H1 (cell line): ENCODE measurements at regions not wholly inside any gene's neighbourhood (a gene's known extent, or its start where the extent isn't known, plus 50 kb on each side); places are given as distances from the start of the nearest gene placed in this dataset.

Experiments used
- CTCF ChIA-PET: fragments of 300-600 bp; sonication (Branson Sonifier 250); formaldehyde crosslinking; loops from one replicate; lab custom pipeline; 2021; ENCODE audit not compliant: partially characterized antibody; lab: Charles Lee
- POLR2A ChIA-PET: fragments of 300-600 bp; sonication (Branson Sonifier 250); formaldehyde crosslinking; loops from one replicate; lab custom pipeline; 2021; ENCODE audit warnings: inconsistent platforms; ENCODE audit not compliant: partially characterized antibody; lab: Charles Lee
- DNase-seq, 2 experiments: peaks; one replicate each; pipeline versions ENCODE4 v3.0.0 to v3.0.0-alpha.2; 2010 to 2022; ENCODE audit warnings: low spot score in 2 of 2, low read depth in 1 of 2, mixed read lengths in 1 of 2
- FAIRE-seq: peaks from 2 replicates; lab custom pipeline; 2011; peaks lifted over from hg19 to GRCh38; lab: Jason Lieb, UNC
- H2AFZ ChIP-seq: 2 replicates; pipeline ENCODE4 v1.8.1; 2012; ENCODE audit warnings: low read length, inconsistent platforms
- H2AK5ac ChIP-seq: 2 replicates; pipeline ENCODE4 v1.6.1; 2013; ENCODE audit warnings: low read depth, low read length
- H2BK120ac ChIP-seq: replicated peaks from 2 replicates; pipeline ENCODE3; 2013; ENCODE audit warnings: low read depth, low read length, inconsistent platforms
- H2BK12ac ChIP-seq: 2 replicates; pipeline ENCODE4 v1.6.1; 2013; ENCODE audit warnings: low read depth, low read length
- H2BK15ac ChIP-seq: 2 replicates; pipeline ENCODE4 v1.6.1; 2013; ENCODE audit warnings: low read length
- H2BK20ac ChIP-seq: 2 replicates; pipeline ENCODE4 v1.6.1; 2013; ENCODE audit warnings: low read length
- H2BK5ac ChIP-seq: 2 replicates; pipeline ENCODE4 v1.6.1; 2013; ENCODE audit warnings: low read depth, low read length
- H3K14ac ChIP-seq: 2 replicates; pipeline ENCODE4 v1.6.1; 2013; ENCODE audit warnings: inconsistent platforms; ENCODE audit not compliant: insufficient read length
- H3K18ac ChIP-seq: 2 replicates; pipeline ENCODE4 v1.6.1; 2013; ENCODE audit warnings: low read length; ENCODE audit errors: extremely low read depth
- H3K23ac ChIP-seq: 2 replicates; pipeline ENCODE4 v1.6.1; 2013; ENCODE audit warnings: inconsistent platforms; ENCODE audit not compliant: insufficient read length
- H3K23me2 ChIP-seq: 2 replicates; pipeline ENCODE4 v1.6.1; 2013; ENCODE audit warnings: low read depth, low read length
- H3K27ac ChIP-seq: 2 replicates; pipeline ENCODE4 v1.6.1; 2011; ENCODE audit warnings: low read depth, low read length, inconsistent platforms
- H3K27me3 ChIP-seq, 4 experiments: replicated peaks in 1 of 4; 1 replicate in 1 of 4; 2 replicates in 3 of 4; pipeline versions ENCODE4 v1.6.1 to v1.8.1; 2011 to 2013; ENCODE audit warnings: low read length in 3 of 4, mild to moderate bottlenecking in 3 of 4, inconsistent platforms in 2 of 4, mixed read lengths in 2 of 4, moderate library complexity in 1 of 4; ENCODE audit not compliant: control insufficient read depth in 3 of 4, insufficient read depth in 3 of 4; ENCODE audit errors: extremely low read depth in 1 of 4
- H3K36me3 ChIP-seq, 4 experiments: 2 replicates each; pipeline versions ENCODE4 v1.6.1 to v1.8.1; 2011 to 2013; ENCODE audit warnings: mild to moderate bottlenecking in 4 of 4, low read length in 3 of 4, moderate library complexity in 2 of 4, control low read depth in 1 of 4, inconsistent platforms in 1 of 4; ENCODE audit not compliant: insufficient read depth in 4 of 4, control insufficient read depth in 2 of 4
- H3K4ac ChIP-seq: replicated peaks from 2 replicates; pipeline ENCODE3; 2013; ENCODE audit warnings: low read length, low read depth, mixed read lengths, inconsistent platforms; ENCODE audit not compliant: insufficient read length
- H3K4me1 ChIP-seq, 4 experiments: replicated peaks in 1 of 4; 1 replicate in 1 of 4; 2 replicates in 3 of 4; pipeline versions ENCODE4 v1.6.1 to v1.8.1; 2011 to 2013; ENCODE audit warnings: low read length in 3 of 4, inconsistent platforms in 2 of 4, mixed read lengths in 1 of 4; ENCODE audit not compliant: insufficient read depth in 4 of 4, control insufficient read depth in 3 of 4
- H3K4me2 ChIP-seq, 2 experiments: 2 replicates each; pipeline versions ENCODE4 v1.6.1 to v1.8.1; 2011 to 2013; ENCODE audit warnings: low read depth in 2 of 2, low read length in 2 of 2, control low read depth in 1 of 2, inconsistent platforms in 1 of 2, mild to moderate bottlenecking in 1 of 2; ENCODE audit not compliant: insufficient read depth in 1 of 2
- H3K4me3 ChIP-seq, 4 experiments: fragments of 200-600, 300-600 bp in 1 of 4; sonication (generic), shearing (Covaris generic), sonication (Bioruptor Twin) in 1 of 4; 2 replicates each; pipeline versions ENCODE4 v1.5.1 to v1.8.1; 2011 to 2016; ENCODE audit warnings: low read length in 4 of 4, low read depth in 3 of 4, control low read depth in 2 of 4, inconsistent platforms in 2 of 4, mild to moderate bottlenecking in 2 of 4, mixed read lengths in 1 of 4, moderate library complexity in 1 of 4; ENCODE audit not compliant: insufficient read depth in 2 of 4; ENCODE audit errors: extremely low read depth in 1 of 4
- H3K56ac ChIP-seq: replicated peaks from 2 replicates; pipeline ENCODE3; 2013; ENCODE audit warnings: low read depth, mild to moderate bottlenecking, mixed read lengths, low read length, inconsistent platforms; ENCODE audit not compliant: insufficient read length
- H3K79me1 ChIP-seq: 2 replicates; pipeline ENCODE4 v1.6.1; 2013; ENCODE audit warnings: low read depth, low read length, control low read depth
- H3K79me2 ChIP-seq, 2 experiments: 2 replicates each; pipeline versions ENCODE4 v1.6.1 to v1.8.1; 2012 to 2013; ENCODE audit warnings: low read length in 2 of 2, mild to moderate bottlenecking in 2 of 2, inconsistent platforms in 1 of 2; ENCODE audit not compliant: insufficient read depth in 2 of 2, control insufficient read depth in 1 of 2
- H3K9ac ChIP-seq, 4 experiments: replicated peaks in 1 of 4; 1 replicate in 1 of 4; 2 replicates in 3 of 4; pipeline versions ENCODE4 v1.6.1 to v1.8.1; 2011 to 2013; ENCODE audit warnings: low read depth in 3 of 4, low read length in 3 of 4, control low read depth in 2 of 4, mild to moderate bottlenecking in 2 of 4, moderate library complexity in 2 of 4, inconsistent platforms in 1 of 4; ENCODE audit errors: extremely low read depth in 1 of 4
- H3K9me3 ChIP-seq, 2 experiments: 2 replicates each; pipeline versions ENCODE4 v1.6.1 to v1.8.1; 2012 to 2013; ENCODE audit warnings: mild to moderate bottlenecking in 2 of 2, moderate library complexity in 2 of 2, control low read depth in 1 of 2, inconsistent platforms in 1 of 2, low read depth in 1 of 2, low read length in 1 of 2, mixed read lengths in 1 of 2; ENCODE audit not compliant: insufficient read depth in 2 of 2
- H4K20me1 ChIP-seq, 2 experiments: replicated peaks in 1 of 2; 2 replicates each; pipeline versions ENCODE3 to v1.8.1; 2011 to 2013; ENCODE audit warnings: inconsistent platforms in 2 of 2, low read length in 2 of 2, mild to moderate bottlenecking in 1 of 2; ENCODE audit not compliant: insufficient read depth in 2 of 2, control insufficient read depth in 1 of 2
- H4K5ac ChIP-seq: 2 replicates; pipeline ENCODE4 v1.6.1; 2013; ENCODE audit warnings: low read length, low read depth, mixed read lengths, inconsistent platforms; ENCODE audit not compliant: insufficient read length
- H4K8ac ChIP-seq: 2 replicates; pipeline ENCODE4 v1.8.0; 2013; ENCODE audit warnings: mild to moderate bottlenecking, moderate library complexity, low read length, inconsistent platforms; ENCODE audit not compliant: insufficient read depth; ENCODE audit errors: extremely low read depth
- H4K91ac ChIP-seq: replicated peaks from 2 replicates; pipeline ENCODE3; 2013; ENCODE audit warnings: low read length, mixed read lengths, inconsistent platforms; ENCODE audit not compliant: insufficient read length
- CREB1 ChIP-seq: IDR thresholded peaks from 2 replicates; pipeline ENCODE4 v1.6.1; 2012; ENCODE audit warnings: inconsistent platforms
- JUN ChIP-seq: IDR thresholded peaks from 2 replicates; pipeline ENCODE4 v1.6.1; 2011; ENCODE audit warnings: low read depth, mild to moderate bottlenecking, improper control_type of control experiment, low read length
- JUND ChIP-seq: IDR thresholded peaks from 2 replicates; pipeline ENCODE4 v1.6.1; 2011; ENCODE audit warnings: mild to moderate bottlenecking, improper control_type of control experiment, low read length
- KDM1A ChIP-seq: fragments of 200-600, 300-600 bp; sonication (generic); IDR thresholded peaks from 2 replicates; pipeline ENCODE4 v1.7.1; 2016; ENCODE audit warnings: mild to moderate bottlenecking, low read length, borderline replicate concordance
- NANOG ChIP-seq: IDR thresholded peaks from 2 replicates; pipeline ENCODE4 v1.6.1; 2011; ENCODE audit warnings: low read length, low read depth, mild to moderate bottlenecking, inconsistent platforms; ENCODE audit not compliant: insufficient read depth, poor library complexity, severe bottlenecking
- NRF1 ChIP-seq: IDR thresholded peaks from 2 replicates; pipeline ENCODE4 v1.6.1; 2011; ENCODE audit warnings: mild to moderate bottlenecking, low read depth, low read length, improper control_type of control experiment
- SRF ChIP-seq: IDR thresholded peaks from 2 replicates; pipeline ENCODE4 v1.6.1; 2011; ENCODE audit warnings: mild to moderate bottlenecking, low read depth, low read length, moderate library complexity
- USF2 ChIP-seq: IDR thresholded peaks from 2 replicates; pipeline ENCODE4 v1.6.1; 2011; ENCODE audit warnings: low read length, improper control_type of control experiment
- WGBS, 2 experiments: shearing (Covaris generic) in 1 of 2; methylation state at CpG; one replicate each; pipeline versions ENCODE4 v1.1.6 to v1.1.7; 2013 to 2015; ENCODE audit warnings: low lambda C conversion rate in 2 of 2, mixed read lengths in 2 of 2, inconsistent platforms in 1 of 2, low coverage in 1 of 2, missing lambda C conversion rate in 1 of 2; ENCODE audit not compliant: insufficient replicate concordance in 2 of 2, insufficient coverage in 1 of 2, insufficient read length in 1 of 2; ENCODE audit errors: extremely low coverage in 1 of 2, missing lambda C conversion rate in 1 of 2; 5-methylcytosine and 5-hydroxymethylcytosine counted together

- no peak overlapping the region for H3K18ac ChIP-seq
- no peak overlapping the region for H3K4ac ChIP-seq
- FAIRE-seq (no peak), DNase-seq (no peak)
- no peak overlapping the region for H3K27ac ChIP-seq
- no peak overlapping the region for H2BK12ac ChIP-seq
- POLR2A ChIA-PET, result no interaction called here
- no peak overlapping the region for H4K91ac ChIP-seq
- no peaks in the 10 kb centered on the region for H3K23me2 ChIP-seq
- H2AFZ ChIP-seq, result no peak overlapping the region
- no peak overlapping the region for H2AK5ac ChIP-seq
- no peak overlapping the region for H4K5ac ChIP-seq
- H2BK15ac ChIP-seq, result no peak overlapping the region
- no peak overlapping the region for H2BK120ac ChIP-seq
- TF ChIP-seq KDM1A (no peak), JUN (no peak), SRF (no peak), JUND (no peak), NANOG (no peak), NRF1 (no peak), CREB1 (no peak), USF2 (no peak)
- no peaks in the 10 kb centered on the region for H3K36me3 ChIP-seq
- no peak overlapping the region for H3K9ac ChIP-seq
- no peak overlapping the region for H3K23ac ChIP-seq
- no peak overlapping the region for H3K4me2 ChIP-seq
- H3K79me1 ChIP-seq, result no peaks in the 10 kb centered on the region
- no peak overlapping the region for H3K14ac ChIP-seq
- H2BK20ac ChIP-seq, result no peak overlapping the region
- CTCF ChIA-PET, result no interaction called here
- no peaks in the 10 kb centered on the region for H3K27me3 ChIP-seq
- no peak overlapping the region for H3K4me3 ChIP-seq
- 88 to 100% methylated on average over 1 of the region's 1 CpG for whole genome bisulfite sequencing, 2 experiments
- H3K4me1 ChIP-seq, result no peaks in the 10 kb centered on the region
- no peaks in the 10 kb centered on the region for H4K20me1 ChIP-seq
- H4K8ac ChIP-seq, result no peak overlapping the region
- H3K56ac ChIP-seq, result no peak overlapping the region
- no peak overlapping the region for H2BK5ac ChIP-seq
- no peaks in the 10 kb centered on the region for H3K79me2 ChIP-seq
- no peaks in the 10 kb centered on the region for H3K9me3 ChIP-seq
Measured at GRCh38 chr2:83613178-83613577, 845.9 kb downstream of the SUCLG1 start.
